ENCODE measurements at regions not wholly inside any gene's neighbourhood (a gene's known extent, or its start where the extent isn't known, plus 50 kb on each side); places are given as distances from the start of the nearest gene placed in this dataset.

- TF ChIP-seq CTCF (IDR thresholded peaks at IDR 0.05; ENCODE audit: insufficient read depth, low read length) (no peak), POLR2AphosphoS5 (IDR thresholded peaks at IDR 0.05; ENCODE audit: low read depth) (no peak), SPI1 (IDR thresholded peaks at IDR 0.05; ENCODE audit: borderline replicate concordance, low read depth) (no peak)
Observed at GRCh38 chr2:114286438-114286837, 156.0 kb upstream of the DPP10 start.
